AG09319 (cell line): ENCODE measurements at regions not wholly inside any gene's neighbourhood (a gene's known extent, or its start where the extent isn't known, plus 50 kb on each side); places are given as distances from the start of the nearest gene placed in this dataset.
A peak's percentile ranks its signal among the peaks of the same experiment; 100 is the strongest.

Experiments used
- DNase-seq: peaks from one replicate; pipeline ENCODE4 v3.0.0-alpha.2; 2010; ENCODE audit warnings: low read depth; ENCODE audit errors: extremely low read depth
- TF ChIP-seq, protein P1 (sequence below): IDR thresholded peaks from 2 replicates; pipeline ENCODE4 v1.5.1; 2011; ENCODE audit warnings: low read depth, mild to moderate bottlenecking, inconsistent platforms, low read length, moderate library complexity

DNA sequence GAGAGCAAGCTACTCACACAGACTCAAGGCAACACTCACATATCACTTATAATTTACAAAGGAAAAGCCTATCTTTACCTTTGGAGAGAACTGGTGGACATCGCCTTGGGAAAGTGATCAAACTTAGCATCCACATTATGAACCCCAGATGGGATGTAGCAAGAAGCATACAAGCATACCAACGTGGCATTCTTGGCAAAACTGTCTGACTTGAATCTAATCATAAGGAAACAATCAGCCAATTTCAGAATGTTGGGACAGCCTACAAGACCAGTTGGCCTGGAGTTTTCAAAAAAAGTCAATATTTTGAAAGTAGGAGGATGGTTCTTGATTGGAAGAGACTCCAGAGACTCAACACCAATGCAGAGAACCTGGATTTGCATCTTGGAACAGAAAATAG lies 79.1 kb upstream of the PMAIP1 start:
- peak; percentile 88 for DNase-seq
- TF ChIP-seq, protein P1, sequence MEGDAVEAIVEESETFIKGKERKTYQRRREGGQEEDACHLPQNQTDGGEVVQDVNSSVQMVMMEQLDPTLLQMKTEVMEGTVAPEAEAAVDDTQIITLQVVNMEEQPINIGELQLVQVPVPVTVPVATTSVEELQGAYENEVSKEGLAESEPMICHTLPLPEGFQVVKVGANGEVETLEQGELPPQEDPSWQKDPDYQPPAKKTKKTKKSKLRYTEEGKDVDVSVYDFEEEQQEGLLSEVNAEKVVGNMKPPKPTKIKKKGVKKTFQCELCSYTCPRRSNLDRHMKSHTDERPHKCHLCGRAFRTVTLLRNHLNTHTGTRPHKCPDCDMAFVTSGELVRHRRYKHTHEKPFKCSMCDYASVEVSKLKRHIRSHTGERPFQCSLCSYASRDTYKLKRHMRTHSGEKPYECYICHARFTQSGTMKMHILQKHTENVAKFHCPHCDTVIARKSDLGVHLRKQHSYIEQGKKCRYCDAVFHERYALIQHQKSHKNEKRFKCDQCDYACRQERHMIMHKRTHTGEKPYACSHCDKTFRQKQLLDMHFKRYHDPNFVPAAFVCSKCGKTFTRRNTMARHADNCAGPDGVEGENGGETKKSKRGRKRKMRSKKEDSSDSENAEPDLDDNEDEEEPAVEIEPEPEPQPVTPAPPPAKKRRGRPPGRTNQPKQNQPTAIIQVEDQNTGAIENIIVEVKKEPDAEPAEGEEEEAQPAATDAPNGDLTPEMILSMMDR: no peak

DNA sequence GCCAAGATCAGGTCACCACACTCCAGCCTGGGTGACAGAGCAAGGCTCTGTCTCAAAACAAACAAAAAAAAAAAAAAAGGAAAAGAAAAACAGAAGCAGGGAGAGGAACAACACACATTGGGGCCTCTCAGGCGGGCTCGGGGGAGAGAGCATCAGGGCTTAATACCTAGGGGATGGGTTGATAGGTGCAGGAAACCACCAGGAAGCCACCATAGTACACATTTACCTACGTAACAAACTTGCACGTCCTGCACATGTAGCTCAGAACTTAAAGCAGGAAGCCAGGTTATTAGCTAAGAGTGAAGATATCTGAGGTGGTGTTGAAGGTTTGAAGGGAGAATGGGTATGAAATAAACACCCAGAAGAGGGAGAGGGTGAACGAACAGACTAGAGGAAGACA lies 81.0 kb upstream of the PMAIP1 start:
- DNase-seq: no peak
- TF ChIP-seq, protein P1: no peak

DNA sequence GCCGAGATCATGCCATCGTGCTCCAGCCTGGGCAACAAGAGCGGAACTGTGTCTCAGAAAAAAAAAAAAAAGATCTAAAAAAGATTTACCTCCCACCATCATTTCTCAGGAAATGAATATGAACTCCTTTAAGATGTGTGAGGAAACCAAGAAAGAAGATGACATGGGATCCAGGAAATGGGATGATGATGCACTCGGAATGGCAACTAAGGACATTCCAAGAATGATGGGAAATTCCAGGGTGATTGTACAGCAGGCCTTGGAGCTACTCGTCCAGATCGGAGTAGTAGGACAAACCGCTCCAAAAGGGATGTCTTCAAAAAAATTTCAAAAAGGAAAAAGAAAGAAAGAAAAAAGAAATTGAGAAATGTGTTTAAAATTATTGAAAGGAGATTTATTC lies 84.9 kb upstream of the PMAIP1 start:
- DNase-seq: no peak
- TF ChIP-seq, protein P1: no peak

DNA sequence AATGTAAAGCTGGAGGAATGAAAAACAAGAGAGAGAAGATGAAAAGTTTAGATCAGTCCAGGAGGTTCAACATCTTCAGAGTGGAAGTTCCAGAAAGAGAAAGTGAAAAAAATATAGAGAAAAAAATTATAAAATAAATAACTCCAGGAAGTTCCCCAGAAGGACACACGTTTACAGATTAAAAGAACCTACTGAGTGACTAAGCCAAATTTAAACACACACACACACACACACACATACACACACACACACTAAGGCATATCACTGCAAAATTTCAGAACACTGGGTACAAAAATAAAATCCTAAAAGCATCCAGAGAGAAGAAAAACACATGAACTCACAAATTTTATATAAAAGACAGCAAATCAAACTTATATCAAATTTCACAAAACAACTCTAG lies 85.9 kb upstream of the PMAIP1 start:
- TF ChIP-seq, protein P1: no peak
- no peak for DNase-seq

DNA sequence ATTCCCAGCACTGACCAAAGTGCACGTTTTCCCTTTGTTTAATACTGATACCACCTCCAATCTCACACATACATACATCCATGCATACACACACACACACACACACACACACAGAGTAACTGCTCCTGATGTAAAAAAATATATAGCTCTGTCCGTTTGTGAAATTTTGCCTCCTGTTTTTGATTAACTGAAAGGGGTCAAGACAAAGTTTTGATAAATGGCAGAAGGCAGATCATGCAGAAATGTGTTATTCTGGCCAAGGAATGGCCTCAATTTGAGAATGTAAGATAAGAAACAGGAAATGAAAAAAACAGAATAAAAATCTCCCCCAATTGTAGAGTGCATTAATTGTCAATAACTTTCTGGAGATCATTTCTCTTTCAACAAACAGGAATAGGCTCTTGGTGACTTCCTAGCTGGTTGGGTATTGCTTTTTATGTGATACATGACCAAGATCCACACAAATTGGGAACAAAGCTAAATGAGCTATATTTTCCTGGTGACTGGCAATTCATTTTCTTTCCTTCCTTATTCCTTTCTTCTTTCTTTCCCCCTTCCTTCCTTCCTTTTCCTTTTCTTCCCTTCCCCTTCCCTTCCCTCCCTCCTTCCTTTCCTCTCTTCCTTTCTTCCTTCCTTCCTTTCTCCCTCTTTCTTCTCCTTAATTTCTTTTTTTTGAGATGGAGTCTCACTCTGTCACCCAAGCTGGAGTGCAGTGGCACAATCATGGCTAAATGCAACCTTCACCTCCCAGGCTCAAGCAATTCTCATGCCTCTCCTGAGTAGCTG lies 88.9 kb upstream of the PMAIP1 start:
- TF ChIP-seq, protein P1: no peak
- no peak for DNase-seq

DNA sequence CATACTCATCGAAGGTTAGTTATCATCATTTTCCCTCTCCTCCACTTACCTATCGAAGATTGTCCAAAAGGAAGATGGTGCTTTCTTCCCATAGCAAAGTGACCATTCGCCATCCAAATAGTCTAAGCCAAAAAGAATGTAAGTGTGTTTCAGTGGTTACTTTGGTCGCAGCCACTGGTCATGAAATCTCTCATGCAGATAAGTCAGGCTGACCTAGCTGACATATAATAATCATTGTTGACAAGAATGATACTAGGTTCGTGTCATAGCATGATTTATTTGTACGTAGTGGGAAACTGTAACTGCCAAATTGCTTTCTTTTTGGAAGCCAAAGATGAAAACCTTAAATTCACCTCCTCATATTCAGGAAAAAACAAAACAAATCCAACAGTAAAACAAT lies 89.6 kb upstream of the PMAIP1 start:
- TF ChIP-seq, protein P1: no peak
- no peak for DNase-seq

DNA sequence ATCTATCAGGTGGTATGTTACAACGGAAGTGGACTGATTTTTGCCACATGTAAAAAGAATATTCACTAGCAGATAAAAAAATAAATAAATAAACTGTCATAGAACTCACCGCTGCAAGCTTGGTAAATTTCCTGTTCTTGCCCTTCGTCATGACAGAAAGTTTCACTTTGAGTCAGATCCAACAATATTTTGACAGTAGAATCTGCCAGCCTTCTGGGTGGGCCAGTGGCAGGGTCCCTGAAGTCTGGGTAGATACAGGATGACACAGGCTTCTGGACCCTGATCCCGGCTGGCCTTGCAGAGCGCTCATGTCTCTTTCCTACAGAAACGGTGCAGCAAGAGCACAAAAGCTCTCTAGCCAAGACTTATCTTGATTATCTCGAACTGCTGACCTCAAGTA lies 97.8 kb upstream of the PMAIP1 start:
- TF ChIP-seq, protein P1: no peak
- no peak for DNase-seq
